ENCODE measurements at regions not wholly inside any gene's neighbourhood (a gene's known extent, or its start where the extent isn't known, plus 50 kb on each side); places are given as distances from the start of the nearest gene placed in this dataset.

GRCh38 chr18:31213641-31214040 is 51.0 kb upstream of the DSC1 start:
- H3F3A ChIP-seq (replicated peaks; ENCODE audit: low read depth) = no peaks in the 10 kb centered on the region
- H3K4me2 ChIP-seq = no peak overlapping the region
- no peak for TF ChIP-seq ZNF331 (CRISPR knock-in tag; IDR thresholded peaks at IDR 0.05; ENCODE audit: low read depth)
- no peak for TF ChIP-seq NANOG (IDR thresholded peaks at IDR 0.05; ENCODE audit: borderline replicate concordance)
- no peak overlapping the region for H3K4me3 ChIP-seq
- ATAC-seq (no peak), DNase-seq (ENCODE audit: low spot score) (no peak)
- Mint-ChIP-seq H3K4me1 (peaks cover 25% of the 10 kb centered on the region), H3K9me3 (peaks cover 9% of the 10 kb centered on the region; the same call in 2 of the 3 replicates), H3K27me3 (ENCODE audit: insufficient read depth, low read depth, poor library complexity) (peaks cover 2% of the 10 kb centered on the region), H3K36me3 (ENCODE audit: low read depth) (peaks cover 9% of the 10 kb centered on the region; the same call in 2 of the 3 replicates), H3K27ac (no peak overlapping the region), H3K4me3 (no peak overlapping the region)
- peaks cover 7% of the 10 kb centered on the region for H3K4me1 ChIP-seq (ENCODE audit: insufficient read depth)
- H3K27ac ChIP-seq (ENCODE audit: low read depth) = no peak overlapping the region
- no peaks in the 10 kb centered on the region for H4K20me1 ChIP-seq (replicated peaks; ENCODE audit: insufficient read depth)
- no peaks in the 10 kb centered on the region for H3K9me2 ChIP-seq (ENCODE audit: insufficient read depth)
- H2AFZ ChIP-seq = 0 out of 2 replicates have a peak overlapping the region, but pooled peaks have one; percentile 19
- no peaks in the 10 kb centered on the region for H3K27me3 ChIP-seq (ENCODE audit: insufficient read depth)
- H3K36me3 ChIP-seq (ENCODE audit: insufficient read depth) = 0 out of 2 replicates have a peak, but pooled peaks cover 8% of the 10 kb centered on the region
- H3K79me2 ChIP-seq (replicated peaks; ENCODE audit: insufficient read depth) = no peaks in the 10 kb centered on the region

- Mint-ChIP-seq H3K36me3 (ENCODE audit: low read depth) (peaks cover 9% of the 10 kb centered on the region), H3K4me1 (peaks cover 11% of the 10 kb centered on the region; the same call in 2 of the 3 replicates), H3K9me3 (peaks cover 15% of the 10 kb centered on the region; the same call in 2 of the 3 replicates), H3K27me3 (ENCODE audit: insufficient read depth, low read depth, poor library complexity) (peaks cover 2% of the 10 kb centered on the region), H3K4me3 (no peak overlapping the region), H3K27ac (peak overlapping the region; percentile 51; the same call in 1 of the 2 replicates)
- no peaks in the 10 kb centered on the region for H3K79me2 ChIP-seq (replicated peaks; ENCODE audit: insufficient read depth)
- no peak overlapping the region for H3K4me2 ChIP-seq
- H4K20me1 ChIP-seq (replicated peaks; ENCODE audit: insufficient read depth) = no peaks in the 10 kb centered on the region
- peak overlapping the region; percentile 72 for H2AFZ ChIP-seq
- 0 out of 2 replicates have a peak, but pooled peaks cover 8% of the 10 kb centered on the region for H3K36me3 ChIP-seq (ENCODE audit: insufficient read depth)
- no peaks in the 10 kb centered on the region for H3F3A ChIP-seq (replicated peaks; ENCODE audit: low read depth)
- H3K9me2 ChIP-seq (ENCODE audit: insufficient read depth) = no peaks in the 10 kb centered on the region
- H3K27ac ChIP-seq (ENCODE audit: low read depth) = no peak overlapping the region
- H3K4me1 ChIP-seq (ENCODE audit: insufficient read depth) = no peaks in the 10 kb centered on the region
- H3K27me3 ChIP-seq (ENCODE audit: insufficient read depth) = no peaks in the 10 kb centered on the region
- no peak overlapping the region for H3K4me3 ChIP-seq
- no peak; the same call in 2 of the 3 replicates for ATAC-seq
- DNase-seq (ENCODE audit: low spot score) = no peak
- TF ChIP-seq ZNF462 (CRISPR knock-in tag; IDR thresholded peaks at IDR 0.05) (no peak), CTCF (conservative IDR thresholded peaks at IDR 0.05; ENCODE audit: low read depth in 2 of 2) (no peak), POLR2AphosphoS5 (IDR thresholded peaks at IDR 0.05; ENCODE audit: low read depth) (no peak), CREB1 (CRISPR knock-in tag; IDR thresholded peaks at IDR 0.05; ENCODE audit: low read depth) (no peak), NANOG (IDR thresholded peaks at IDR 0.05; ENCODE audit: borderline replicate concordance) (no peak), STAT1 (IDR thresholded peaks at IDR 0.05; ENCODE audit: unreplicated experiment) (no peak), REST (IDR thresholded peaks at IDR 0.05; ENCODE audit: unreplicated experiment) (no peak), ZNF114 (CRISPR knock-in tag; IDR thresholded peaks at IDR 0.05) (no peak)
These were observed 54.6 kb upstream of the DSC1 start for GRCh38 chr18:31217038-31217849.
